Endothelial cell of umbilical vein (primary cell): ENCODE measurements at regions not wholly inside any gene's neighbourhood (a gene's known extent, or its start where the extent isn't known, plus 50 kb on each side); places are given as distances from the start of the nearest gene placed in this dataset.

Experiments used
- BruUV-seq: library from RNA; stranded (reverse); fragments of 400-500 nt; replicated peaks from 2 replicates; lab custom pipeline; 2021; lab: Mats Ljungman, UMichigan
- CTCF ChIA-PET: fragments of 300-600, 350-600 bp; sonication (Branson Sonifier 250); formaldehyde crosslinking; loops from one replicate; lab custom pipeline; 2021; ENCODE audit warnings: antibody characterized with exemption, inconsistent platforms; lab: Charles Lee
- POLR2A ChIA-PET: fragments of 300-600, 350-600 bp; sonication (Branson Sonifier 250); formaldehyde crosslinking; loops from one replicate; lab custom pipeline; 2021; ENCODE audit warnings: antibody characterized with exemption, inconsistent platforms; lab: Charles Lee
- DNase-seq: peaks from one replicate; pipeline ENCODE4 v3.0.0-alpha.2; 2011; ENCODE audit warnings: low read depth, low spot score
- FAIRE-seq: peaks from 2 replicates; lab custom pipeline; 2011; peaks lifted over from hg19 to GRCh38; lab: Jason Lieb, UNC
- H2AFZ ChIP-seq: 2 replicates; pipeline ENCODE4 v1.6.0; 2012; ENCODE audit warnings: low read depth, low read length, control low read depth, inconsistent platforms
- H3K27ac ChIP-seq: 2 replicates; pipeline ENCODE4 v1.5.1; 2011; ENCODE audit warnings: low read depth, mild to moderate bottlenecking, control low read depth, low read length, moderate library complexity; ENCODE audit not compliant: insufficient read depth
- H3K27me3 ChIP-seq, 2 experiments: 2 replicates each; pipeline versions ENCODE4 v1.6.0 to v1.6.1; 2011; ENCODE audit warnings: low read length in 2 of 2, mixed read lengths in 1 of 2; ENCODE audit not compliant: control insufficient read depth in 2 of 2, insufficient read depth in 2 of 2
- H3K36me3 ChIP-seq, 2 experiments: 2 replicates in 1 of 2; 3 replicates in 1 of 2; pipeline ENCODE4 v1.5.1; 2011; ENCODE audit warnings: low read length in 2 of 2, mild to moderate bottlenecking in 1 of 2, moderate library complexity in 1 of 2; ENCODE audit not compliant: control insufficient read depth in 2 of 2, insufficient read depth in 2 of 2; ENCODE audit errors: extremely low read depth in 1 of 2
- H3K4me1 ChIP-seq: 3 replicates; pipeline ENCODE4 v1.5.1; 2011; ENCODE audit warnings: mild to moderate bottlenecking, low read length; ENCODE audit not compliant: control insufficient read depth, insufficient read depth; ENCODE audit errors: extremely low read depth
- H3K4me2 ChIP-seq: 2 replicates; pipeline ENCODE4 v1.6.1; 2011; ENCODE audit warnings: low read length, control low read depth, mixed read lengths; ENCODE audit not compliant: insufficient read depth
- H3K4me3 ChIP-seq, 3 experiments: fragments of 200-600 bp in 1 of 3; sonication (generic), shearing (Covaris generic) in 1 of 3; replicated peaks in 1 of 3; 2 replicates each; pipeline ENCODE4 v1.5.1; 2011 to 2016; ENCODE audit warnings: control low read depth in 3 of 3, low read length in 3 of 3, mild to moderate bottlenecking in 2 of 3, inconsistent platforms in 1 of 3, low read depth in 1 of 3, moderate library complexity in 1 of 3; ENCODE audit not compliant: insufficient read depth in 1 of 3
- H3K79me2 ChIP-seq: 2 replicates; pipeline ENCODE4 v1.6.0; 2012; ENCODE audit warnings: low read length, inconsistent platforms; ENCODE audit not compliant: control insufficient read depth, insufficient read depth
- H3K9ac ChIP-seq: replicated peaks from 2 replicates; pipeline ENCODE3; 2011; ENCODE audit warnings: low read length, control low read depth; ENCODE audit not compliant: insufficient read depth; ENCODE audit errors: extremely low read depth
- H3K9me1 ChIP-seq: replicated peaks from 3 replicates; pipeline ENCODE4 v1.6.0; 2011; ENCODE audit warnings: mild to moderate bottlenecking, low read length; ENCODE audit not compliant: control insufficient read depth, insufficient read depth; ENCODE audit errors: extremely low read depth
- H3K9me3 ChIP-seq: replicated peaks from 2 replicates; pipeline ENCODE4 v1.5.1; 2012; ENCODE audit warnings: low read length, inconsistent platforms; ENCODE audit not compliant: control insufficient read depth, insufficient read depth
- H4K20me1 ChIP-seq: replicated peaks from 2 replicates; pipeline ENCODE3; 2011; ENCODE audit warnings: mild to moderate bottlenecking, low read length; ENCODE audit not compliant: control insufficient read depth, insufficient read depth; ENCODE audit errors: extremely low read depth
- CTCF ChIP-seq, 2 donors: IDR thresholded peaks; 1 replicate in 1 of 2; 2 replicates in 1 of 2; pipeline ENCODE4 v1.5.1; 2011; ENCODE audit warnings: low read length in 2 of 2, mild to moderate bottlenecking in 2 of 2, moderate library complexity in 2 of 2, control low read depth in 1 of 2, inconsistent platforms in 1 of 2, low read depth in 1 of 2; ENCODE audit not compliant: insufficient read depth in 1 of 2; ENCODE audit errors: extremely low read depth in 1 of 2
- EZH2 ChIP-seq: IDR thresholded peaks from 2 replicates; pipeline ENCODE4 v1.6.1; 2012; ENCODE audit warnings: borderline replicate concordance, low read depth, mild to moderate bottlenecking, moderate library complexity, low read length, inconsistent platforms; ENCODE audit not compliant: severe bottlenecking
- FOS ChIP-seq: IDR thresholded peaks from 2 replicates; pipeline ENCODE4 v1.6.1; 2011; ENCODE audit warnings: mild to moderate bottlenecking, low read length, moderate library complexity, borderline replicate concordance; ENCODE audit not compliant: insufficient read depth
- GATA2 ChIP-seq: IDR thresholded peaks from 2 replicates; pipeline ENCODE4 v1.7.0; 2011; ENCODE audit warnings: low read depth, mild to moderate bottlenecking, moderate library complexity, mixed read lengths, low read length; ENCODE audit not compliant: insufficient read length, insufficient read depth
- JUN ChIP-seq: IDR thresholded peaks from 2 replicates; pipeline ENCODE4 v1.6.1; 2011; ENCODE audit warnings: borderline replicate concordance, low read depth; ENCODE audit not compliant: insufficient read length, insufficient read depth
- MAX ChIP-seq: IDR thresholded peaks from 2 replicates; pipeline ENCODE4 v1.6.1; 2011; ENCODE audit not compliant: insufficient read depth, insufficient read length
- MYC ChIP-seq: IDR thresholded peaks from one replicate; pipeline ENCODE4 v1.6.1; 2011; ENCODE audit warnings: mild to moderate bottlenecking, low read depth, low read length
- POLR2A ChIP-seq: IDR thresholded peaks from 2 replicates; pipeline ENCODE4 v1.6.1; 2012; ENCODE audit warnings: low read depth, mild to moderate bottlenecking, control low read depth, low read length
- POLR2AphosphoS5 ChIP-seq: IDR thresholded peaks from 2 replicates; pipeline ENCODE4 v1.6.1; 2012; ENCODE audit warnings: low read depth, mild to moderate bottlenecking, control low read depth, low read length, moderate library complexity; ENCODE audit not compliant: insufficient read depth
- dilution Hi-C: fragments of 300-500 bp; cut with MboI; formaldehyde crosslinking; loops from one replicate; pipeline ENCODE4 v1.15.0; 2019; ENCODE audit warnings: low sequenced_read_pairs; ENCODE audit not compliant: extremely low pct_ligation_motif_present
- intact Hi-C: fragments of 100-400 bp; cut with micrococcal nuclease; formaldehyde crosslinking; loops from one replicate; pipeline ENCODE4 v1.10.0; 2022

DNA sequence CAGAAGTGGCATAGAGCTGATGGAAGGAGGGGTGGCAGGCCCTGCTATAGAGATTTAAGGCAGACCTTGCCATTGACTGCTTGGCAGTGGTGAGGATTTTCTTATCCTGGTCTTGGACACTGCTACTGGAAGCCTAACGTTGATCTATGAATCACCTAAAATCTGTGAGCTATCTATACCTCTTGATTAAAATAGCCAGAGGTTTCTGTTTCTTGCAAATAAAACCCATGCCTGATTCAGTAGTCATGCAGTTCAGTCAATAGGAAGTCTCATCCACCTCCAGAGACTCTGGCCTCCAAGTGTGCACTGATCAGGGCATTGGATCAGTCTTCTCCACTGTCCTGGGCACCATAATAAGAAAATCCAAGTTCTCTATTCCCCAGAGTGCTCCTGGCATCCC, 286.5 kb downstream of the PTEN start:
- Histone ChIP-seq H3K9me3 (no peaks in the 10 kb centered on the region), H3K9me1 (no peaks in the 10 kb centered on the region), H3K4me1 (peaks cover 16% of the 10 kb centered on the region), H3K4me3 (no peak overlapping the region), H3K27ac (no peak overlapping the region), H3K4me2 (no peak overlapping the region), H4K20me1 (no peaks in the 10 kb centered on the region), H2AFZ (peak overlapping the region; percentile 63), H3K79me2 (no peaks in the 10 kb centered on the region), H3K27me3 (no peaks in the 10 kb centered on the region), H3K36me3 (no peaks in the 10 kb centered on the region), H3K9ac (no peak overlapping the region)
- no peak for TF ChIP-seq FOS
- TF ChIP-seq POLR2AphosphoS5, result no peak
- TF ChIP-seq CTCF (IDR thresholded peaks at IDR 0.05; ENCODE audit: extremely low read depth in 1 of 2, insufficient read depth in 1 of 2, low read depth in 1 of 2, low read length in 2 of 2), result no peak
- TF ChIP-seq JUN, result no peak
- TF ChIP-seq MYC, result no peak
- TF ChIP-seq EZH2, result no peak
- no peak for TF ChIP-seq MAX
- no peak for TF ChIP-seq POLR2A
- TF ChIP-seq GATA2, result no peak
- no TSS peak for BruUV-seq
- DNase-seq (no peak), FAIRE-seq (no peak)
- intact Hi-C loops (loop anchor here (5.0 to 10.0 kb wide), 2 partner anchors 735 to 782 kb away; partner anchors contain the start of gene STAMBPL1), dilution Hi-C loops (no loop called here)
- ChIA-PET POLR2A (no interaction called here), CTCF (no interaction called here)
